GM12891 (cell line): ENCODE measurements at regions not wholly inside any gene's neighbourhood (a gene's known extent, or its start where the extent isn't known, plus 50 kb on each side); places are given as distances from the start of the nearest gene placed in this dataset.

ENCODE experiments used
- PAX5 ChIP-seq: IDR thresholded peaks from 2 replicates; pipeline ENCODE4 v1.6.1; 2011; ENCODE audit warnings: low read length, moderate library complexity, mild to moderate bottlenecking; ENCODE audit not compliant: insufficient read depth, severe bottlenecking
- POLR2A ChIP-seq: IDR thresholded peaks from 2 replicates; pipeline ENCODE4 v1.6.1; 2011; ENCODE audit warnings: low read depth, low read length, control low read depth

GRCh38 chr4:141447761-141448160 is 188.6 kb upstream of the IL15 start:
- TF ChIP-seq PAX5 (no peak), POLR2A (no peak)
